Effector CD4-positive, alpha-beta T cell (primary cell): ENCODE measurements at regions not wholly inside any gene's neighbourhood (a gene's known extent, or its start where the extent isn't known, plus 50 kb on each side); places are given as distances from the start of the nearest gene placed in this dataset.

ENCODE experiments used
- DNase-seq: peaks from one replicate; pipeline ENCODE4 v3.0.0-alpha.2; 2020

DNA sequence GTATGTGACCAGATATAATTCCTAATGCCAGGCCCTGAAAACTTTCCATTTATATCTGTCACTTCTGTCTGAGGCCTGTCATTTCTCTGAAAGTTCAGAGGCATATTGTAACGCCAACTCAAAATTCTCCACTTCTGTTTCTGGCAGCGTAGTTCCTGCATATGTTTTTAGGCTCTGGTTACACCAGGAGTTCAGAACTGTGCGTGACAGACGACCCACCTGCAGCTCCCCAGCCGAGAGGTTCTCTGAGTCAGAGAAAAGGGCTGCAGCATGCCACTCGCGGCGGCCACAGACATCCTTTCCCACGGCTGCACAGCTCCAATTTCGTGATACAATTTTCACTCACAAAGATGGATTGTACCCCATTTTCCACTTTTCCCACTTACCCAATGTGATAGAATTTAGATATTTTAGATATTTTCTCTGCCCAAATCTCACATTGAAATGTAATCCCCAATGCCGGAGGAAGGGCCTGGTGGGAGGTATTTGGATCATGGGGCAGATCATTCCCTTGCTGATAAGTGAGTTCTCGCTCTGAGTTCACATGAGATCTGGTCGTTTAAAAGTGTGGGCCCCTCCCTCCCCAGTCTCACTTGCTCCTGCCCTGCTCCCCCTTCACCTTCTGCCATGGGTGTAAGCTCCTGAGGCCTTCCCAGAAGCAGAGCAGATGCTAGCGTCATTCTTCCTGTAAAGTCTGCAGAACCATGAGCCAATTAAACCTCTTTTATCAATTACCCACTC is 308.1 kb downstream of the LIG4 start:
- no peak for DNase-seq

DNA sequence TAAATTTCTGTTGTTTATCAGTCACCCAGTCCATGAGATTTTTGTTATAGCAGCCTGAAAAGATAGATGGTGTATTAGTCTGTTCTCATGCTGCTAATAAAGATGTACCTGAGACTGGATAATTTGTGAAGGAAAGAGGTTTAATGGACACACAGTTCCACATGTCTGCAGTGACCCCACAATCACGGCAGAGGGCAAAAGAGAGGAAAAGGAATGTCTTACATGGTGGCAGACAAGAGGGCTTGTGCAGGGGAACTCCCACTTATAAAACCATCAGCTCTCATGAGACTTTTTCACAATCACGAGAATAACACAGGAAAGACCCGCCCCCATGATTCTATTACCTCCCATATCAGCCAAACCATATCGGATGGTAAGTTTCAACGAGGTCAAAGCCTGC is 309.2 kb downstream of the LIG4 start:
- DNase-seq = no peak

DNA sequence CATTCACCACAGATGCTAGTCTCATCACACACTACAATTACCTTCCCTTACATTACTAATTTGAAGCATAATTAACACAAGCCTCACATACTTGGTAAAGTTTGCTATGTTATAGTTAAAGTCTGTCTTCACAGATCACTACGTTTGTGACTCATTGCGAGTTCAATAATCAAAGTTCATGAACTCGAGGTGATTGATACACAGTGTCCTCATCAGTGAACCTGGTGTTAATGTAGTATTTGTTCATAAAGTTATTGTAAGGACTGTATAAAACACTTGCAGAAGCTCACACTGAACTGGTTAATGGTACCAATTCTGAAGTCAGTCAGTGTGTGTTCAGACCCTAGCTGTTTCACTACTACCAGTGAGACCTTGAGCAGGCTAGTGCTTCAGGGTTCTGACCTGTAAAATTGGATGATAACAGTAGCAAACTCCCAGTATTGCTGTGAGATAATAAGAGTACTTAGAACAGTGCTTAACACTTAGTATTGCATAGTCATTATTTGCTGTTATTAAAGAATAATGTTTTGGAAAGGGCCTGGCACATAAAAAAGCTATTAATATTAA is 313.3 kb downstream of the LIG4 start:
- no peak for DNase-seq

DNA sequence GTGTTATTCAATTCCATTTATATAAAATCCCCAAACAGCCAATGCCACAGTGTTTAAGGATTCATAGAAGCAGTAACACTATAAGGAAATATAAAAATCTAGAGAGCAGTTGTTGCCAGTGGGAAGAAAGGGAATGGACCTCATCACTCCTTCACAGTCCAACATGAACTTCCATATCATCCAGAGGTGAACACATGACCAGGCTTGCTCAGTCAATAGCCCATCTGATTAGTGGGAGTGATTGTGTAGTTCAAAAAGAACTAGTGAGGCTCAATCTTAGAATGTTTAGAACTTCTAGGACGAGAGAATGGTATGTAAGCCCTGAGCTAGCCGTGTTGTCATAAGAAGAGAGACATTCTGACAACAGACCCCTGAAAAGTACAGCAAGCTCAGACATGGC is 314.1 kb downstream of the LIG4 start:
- DNase-seq = no peak

DNA sequence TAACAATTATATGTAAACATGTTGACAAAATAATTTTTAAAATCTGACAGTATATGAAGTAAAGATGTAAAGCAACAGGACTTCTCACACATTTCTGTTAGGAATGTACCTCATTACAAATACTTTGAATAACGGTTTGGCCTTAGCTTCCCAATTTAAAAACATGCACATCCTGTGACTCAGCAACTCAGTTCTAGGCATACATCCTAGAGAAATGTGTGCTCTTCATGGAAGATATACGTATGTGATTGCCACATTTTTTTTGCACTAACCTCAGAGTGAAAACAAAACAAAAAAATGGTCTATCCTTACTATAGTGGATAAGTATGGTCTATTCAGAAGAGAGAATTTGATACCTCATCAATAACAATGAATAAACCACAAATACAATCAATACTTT is 314.6 kb downstream of the LIG4 start:
- no peak for DNase-seq

DNA sequence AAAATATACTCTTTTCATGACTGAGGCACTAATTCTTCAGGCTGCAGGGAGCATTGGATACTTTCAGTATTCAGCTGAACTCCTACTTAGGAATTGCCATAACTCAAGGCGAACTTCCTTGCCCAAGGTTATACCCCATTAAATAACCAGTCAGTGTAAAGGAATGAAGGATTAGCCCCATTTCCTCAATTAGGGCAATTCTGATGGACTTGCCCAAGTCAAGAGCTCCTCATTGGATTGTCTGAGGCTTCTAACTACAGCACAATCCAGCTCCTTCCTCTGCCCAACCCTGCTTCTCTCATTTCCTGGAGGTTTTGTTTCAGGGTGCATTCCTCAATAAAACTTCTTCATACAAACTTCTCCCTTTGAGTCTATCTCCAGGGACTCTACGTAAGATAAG is 329.2 kb downstream of the LIG4 start:
- DNase-seq = no peak

DNA sequence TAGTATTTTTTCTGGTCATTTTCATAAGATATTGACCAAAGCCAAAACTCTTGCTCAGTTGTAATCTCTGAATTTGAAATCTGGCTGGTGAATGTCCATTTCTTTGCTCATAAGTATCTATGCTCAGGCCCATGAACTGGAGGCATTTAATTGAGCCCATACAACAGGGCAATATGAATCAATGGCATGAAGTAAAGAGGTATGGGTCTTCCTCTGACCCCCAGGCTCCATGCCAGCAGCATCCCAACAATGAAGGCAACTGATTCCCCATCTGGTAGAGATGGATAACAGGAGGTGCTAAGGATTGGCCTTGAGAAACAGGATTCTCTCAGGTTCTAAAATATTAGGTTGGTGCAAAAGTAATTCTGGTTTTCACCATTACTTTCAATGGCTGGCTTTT is 330.8 kb downstream of the LIG4 start:
- DNase-seq = no peak

DNA sequence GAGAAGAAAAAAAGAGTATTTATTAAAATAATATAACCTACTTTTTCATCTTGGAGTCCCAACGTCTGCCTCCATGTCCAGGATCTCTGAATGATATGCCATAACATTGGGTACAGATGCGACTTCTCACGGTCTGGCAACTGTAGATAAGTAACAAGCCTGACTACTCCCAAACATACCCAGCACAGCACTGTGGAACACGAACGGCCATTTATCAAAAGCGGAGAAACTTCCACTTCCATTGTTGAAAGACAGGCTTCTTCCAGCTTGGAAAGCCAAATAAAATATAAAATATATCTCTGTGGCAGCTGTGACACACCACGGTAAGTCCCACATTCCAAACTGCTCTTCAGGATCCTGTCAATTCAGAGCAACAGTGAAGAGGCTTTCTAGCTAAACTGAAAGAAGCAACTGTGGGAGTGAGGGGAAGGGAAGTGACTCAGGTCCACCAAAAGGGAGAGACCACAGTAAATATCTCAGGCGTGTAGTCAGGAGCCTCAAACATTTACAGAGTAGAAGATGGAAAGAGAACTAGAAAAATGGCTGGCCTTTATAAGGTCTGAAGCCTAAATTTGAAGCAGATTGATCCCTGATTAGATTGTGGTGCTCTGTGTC is 331.7 kb downstream of the LIG4 start:
- DNase-seq = no peak

DNA sequence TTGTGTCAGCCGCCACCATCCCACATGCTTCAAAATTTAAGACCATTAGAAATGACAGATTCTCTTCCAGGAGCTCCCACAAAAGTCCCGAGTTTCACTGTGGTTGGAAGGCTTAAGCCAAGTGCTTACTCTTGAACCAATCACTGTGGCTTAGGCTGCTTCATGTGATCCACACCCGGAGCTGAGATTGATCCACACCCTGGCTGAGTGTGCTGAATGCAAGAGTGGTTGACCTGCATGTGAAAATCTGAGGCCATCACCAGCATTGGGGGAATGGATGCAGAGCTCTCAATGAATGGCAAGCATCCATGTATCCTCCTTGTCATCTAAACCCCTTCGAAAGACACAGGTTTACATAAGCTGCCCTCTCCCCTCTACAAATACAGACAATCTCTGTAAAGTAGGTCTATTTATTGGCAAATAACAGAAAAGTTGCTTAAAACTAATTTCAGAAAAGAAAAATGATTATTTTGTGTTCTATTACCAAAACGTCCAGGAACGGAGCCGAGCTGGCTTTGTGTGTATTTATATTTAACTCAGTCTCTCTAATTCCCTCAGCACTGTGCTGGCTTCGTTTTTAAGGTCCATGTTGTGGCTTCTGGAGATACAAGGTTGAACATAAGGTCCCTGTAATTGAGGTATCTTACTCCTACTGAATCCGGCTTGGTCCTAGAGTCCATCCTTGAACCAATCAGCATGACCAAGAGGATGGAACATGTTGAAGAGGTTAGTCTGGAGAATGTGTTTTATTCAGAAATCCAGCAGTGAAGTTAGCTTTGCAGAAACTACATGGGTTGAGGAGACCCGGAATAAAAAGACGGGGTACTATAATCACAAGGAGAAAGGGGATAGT is 332.4 kb downstream of the LIG4 start:
- DNase-seq = no peak

DNA sequence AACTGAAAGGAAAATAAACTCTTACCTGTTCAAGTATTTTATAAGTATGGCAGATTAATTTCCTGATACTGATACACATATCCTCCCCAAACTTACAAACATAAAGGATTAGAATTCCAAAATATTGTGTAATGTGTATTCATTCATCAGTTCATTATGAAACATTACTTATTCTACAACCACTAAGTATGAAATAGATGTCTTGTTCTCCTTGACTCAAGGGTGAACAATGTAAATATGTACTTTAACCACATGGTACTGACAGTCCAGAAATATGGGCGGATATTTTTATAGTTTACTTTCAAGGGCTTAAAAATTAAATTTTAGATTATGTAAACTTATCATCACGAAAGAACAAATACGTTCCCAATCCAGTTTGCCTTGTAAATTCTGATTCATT is 334.0 kb downstream of the LIG4 start:
- DNase-seq = no peak

DNA sequence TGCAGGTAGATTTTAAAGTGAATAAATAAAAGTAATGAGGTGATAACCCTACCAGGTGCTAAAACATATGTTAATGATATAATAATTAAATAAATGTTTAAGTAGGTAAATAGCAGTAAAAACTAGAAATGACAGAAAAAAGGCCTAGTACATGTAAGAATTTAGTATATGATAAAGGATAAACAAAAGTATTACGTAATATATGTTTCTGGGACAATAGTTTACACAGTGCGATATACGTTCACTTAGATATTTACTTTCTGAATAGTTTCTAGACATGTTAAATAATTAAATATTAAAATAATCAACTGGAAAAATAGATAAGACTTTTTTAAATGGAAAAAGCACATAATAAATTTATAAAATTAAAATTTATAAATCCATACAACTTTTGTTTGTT is 340.9 kb downstream of the LIG4 start:
- DNase-seq = no peak

DNA sequence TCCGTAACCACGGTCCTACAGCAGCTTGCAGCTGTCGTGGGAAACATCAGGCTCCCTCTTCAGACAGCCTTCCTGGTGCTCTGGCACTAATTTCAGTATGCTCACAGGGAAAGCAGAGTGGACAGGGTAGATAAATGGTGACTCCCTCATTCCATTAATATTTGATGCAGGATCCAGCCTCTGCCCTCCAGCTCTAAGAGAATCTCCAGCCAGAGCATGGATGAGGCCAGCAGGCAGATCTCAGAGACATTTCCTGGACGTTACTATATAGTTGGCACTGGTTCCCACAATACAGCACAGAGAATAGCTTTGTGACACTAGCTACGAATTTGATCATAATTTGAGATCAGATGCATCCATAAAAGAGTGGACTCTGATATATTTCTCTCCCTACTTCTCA is 341.4 kb downstream of the LIG4 start:
- DNase-seq = no peak

DNA sequence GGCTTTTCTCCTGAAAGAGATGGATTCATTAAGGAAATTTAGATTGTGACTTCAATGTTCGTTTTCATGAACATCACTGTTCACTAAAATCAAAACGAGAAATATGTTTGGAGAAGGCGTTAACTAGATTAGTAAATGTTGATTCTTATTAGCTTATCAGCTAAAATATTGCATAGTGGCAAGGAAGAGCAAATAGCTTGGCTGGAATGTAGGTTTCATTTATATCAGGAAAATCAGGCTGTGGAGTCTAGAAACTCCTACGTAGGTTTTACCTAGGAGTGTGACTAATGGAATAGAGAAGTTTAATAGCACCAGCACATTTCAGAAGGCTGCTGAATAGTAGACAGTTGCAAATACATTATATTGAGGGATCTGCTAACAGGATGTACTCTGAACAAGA is 344.9 kb downstream of the LIG4 start:
- DNase-seq = no peak

DNA sequence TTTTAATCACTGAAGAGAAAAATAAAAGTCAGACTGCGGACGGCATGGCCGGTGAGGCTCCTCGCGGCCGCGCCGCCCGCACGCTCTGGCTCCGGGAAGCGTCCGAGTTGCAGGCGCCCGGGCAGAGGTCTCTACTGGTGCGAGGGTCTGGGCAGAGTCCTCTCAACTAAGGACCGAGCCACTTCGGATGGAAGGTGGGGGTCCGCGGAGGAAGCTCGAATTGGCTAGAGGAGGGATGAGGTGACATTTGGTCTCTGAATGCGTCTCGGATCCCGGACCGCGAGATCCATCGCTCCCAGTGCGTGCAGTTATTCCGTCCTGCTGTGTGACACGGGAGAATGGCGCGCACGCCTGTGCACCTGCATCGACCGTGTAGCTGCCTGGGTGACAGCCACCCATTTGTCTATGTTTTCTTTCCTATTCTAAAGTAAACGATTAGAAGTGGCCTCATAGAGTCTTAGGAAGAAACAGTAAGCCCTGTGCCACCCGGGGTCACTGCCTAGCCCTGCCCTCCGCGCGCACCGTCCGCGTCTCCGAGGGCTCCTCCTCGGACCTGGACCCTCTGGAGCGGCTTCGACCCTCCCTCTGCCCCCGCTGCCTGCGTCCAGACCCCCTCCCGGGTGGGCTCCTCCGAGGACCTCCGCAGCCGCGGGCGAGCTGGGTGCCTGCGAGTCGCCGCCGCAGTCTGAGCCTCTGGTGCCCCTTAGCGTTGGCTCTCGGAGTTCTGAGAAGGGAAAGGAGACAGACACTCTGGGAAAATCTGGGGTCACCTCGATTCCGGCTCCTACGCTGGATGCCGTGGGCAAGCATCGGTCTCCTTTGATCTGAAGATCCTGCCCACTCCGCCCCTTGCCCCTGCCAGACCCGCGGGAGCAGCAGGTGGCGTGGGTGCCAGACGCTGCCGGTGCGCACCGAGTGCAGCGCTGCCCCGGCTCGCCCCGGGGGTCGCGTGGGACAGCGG is 347.4 kb downstream of the LIG4 start:
- no peak for DNase-seq

DNA sequence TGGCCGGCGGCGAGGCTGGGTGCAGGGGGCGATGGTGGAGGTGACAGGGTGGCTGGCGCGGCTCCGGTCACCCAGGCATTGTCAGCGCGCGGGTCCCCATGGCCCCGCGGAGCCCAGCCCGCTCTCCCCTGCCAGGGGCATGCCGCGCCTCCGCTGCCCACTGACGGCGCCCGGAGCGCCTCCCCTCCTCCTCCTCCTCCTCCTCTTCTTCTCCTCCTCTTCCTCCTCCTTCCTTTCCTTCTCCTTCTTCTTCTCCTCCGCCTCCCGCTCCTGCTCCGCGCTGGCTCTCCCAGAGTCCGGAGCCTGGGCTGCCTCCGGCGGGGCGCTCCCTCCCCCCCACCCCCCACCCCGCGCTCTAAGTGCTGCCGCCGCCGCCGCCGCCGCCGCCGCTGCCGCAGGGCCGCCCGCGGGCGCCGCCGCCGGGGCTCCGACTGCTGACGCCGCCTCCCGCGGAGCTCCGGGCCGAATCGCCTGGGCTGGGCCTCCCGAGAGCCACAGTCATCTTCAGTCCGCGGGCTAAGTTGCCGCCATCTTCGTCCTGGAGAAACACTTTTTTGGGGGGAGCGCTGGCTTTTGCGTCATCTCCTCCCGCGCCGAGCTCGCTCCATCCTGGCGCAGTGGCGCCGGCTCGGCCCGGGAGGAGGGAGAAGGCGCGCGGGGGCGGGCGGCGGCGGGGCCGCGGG is 348.3 kb downstream of the LIG4 start:
- no peak for DNase-seq

DNA sequence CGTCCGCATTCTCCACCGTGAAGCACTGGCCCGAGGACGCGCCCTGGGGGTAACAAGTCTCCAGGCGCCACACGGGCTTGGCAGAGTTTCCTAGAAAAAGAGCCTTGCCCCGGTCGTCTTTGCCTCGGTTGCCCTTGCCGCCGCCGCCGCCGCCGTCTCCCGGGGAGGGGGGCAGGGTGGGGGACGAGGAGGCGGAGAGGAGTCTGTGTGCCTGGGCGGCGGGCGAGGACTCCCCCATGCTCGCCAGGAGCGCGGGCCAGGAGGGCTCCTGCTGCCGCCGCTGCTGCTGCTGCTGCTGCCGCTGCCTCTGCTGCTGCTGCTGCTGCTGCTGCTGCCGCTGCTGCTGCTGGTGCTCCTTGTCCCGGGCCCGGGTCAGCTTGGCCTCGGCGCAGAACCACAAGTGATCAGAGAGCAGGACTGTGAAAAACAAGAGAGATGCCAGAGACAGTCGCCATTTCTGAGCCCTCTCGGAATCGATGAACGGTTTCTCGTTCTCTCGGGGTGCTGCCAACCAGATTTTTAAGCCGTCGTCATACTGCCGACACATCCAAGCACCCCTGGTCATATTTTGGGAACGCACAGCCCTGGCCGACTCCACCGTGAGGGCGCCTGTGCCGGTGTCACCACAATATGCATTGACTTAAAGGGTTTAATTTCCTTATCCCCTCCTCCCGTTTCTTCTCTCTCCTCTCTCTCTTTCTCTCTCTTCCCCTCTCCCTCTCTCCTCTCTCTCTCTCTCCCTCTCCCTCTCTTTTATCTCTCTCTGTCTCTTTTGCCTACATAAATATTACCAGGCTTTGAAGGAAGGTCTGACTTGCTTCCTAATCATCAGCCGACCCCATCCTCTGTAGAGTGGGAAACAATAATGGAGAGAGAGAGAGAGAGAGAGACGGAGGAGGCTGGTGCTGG is 349.1 kb downstream of the LIG4 start:
- no peak for DNase-seq

DNA sequence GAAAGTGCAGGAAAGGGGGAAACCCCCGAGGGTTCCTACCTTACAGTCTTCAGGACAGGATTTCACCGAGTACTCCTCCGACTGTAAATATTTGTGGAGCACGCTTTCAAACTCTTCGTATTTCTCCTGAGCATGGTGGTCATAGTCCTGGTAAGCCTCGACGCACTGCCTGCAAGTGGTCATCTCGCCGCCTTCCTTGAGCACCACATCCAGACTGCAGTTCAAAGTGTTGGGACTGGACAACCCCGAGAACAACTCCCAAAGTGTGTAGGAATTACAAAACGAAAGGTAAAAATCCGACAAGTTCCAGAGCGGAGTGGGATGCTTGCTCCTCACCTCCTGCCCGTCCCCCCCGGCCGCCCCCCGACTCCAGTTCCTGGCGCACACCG is 349.7 kb downstream of the LIG4 start:
- no peak for DNase-seq

DNA sequence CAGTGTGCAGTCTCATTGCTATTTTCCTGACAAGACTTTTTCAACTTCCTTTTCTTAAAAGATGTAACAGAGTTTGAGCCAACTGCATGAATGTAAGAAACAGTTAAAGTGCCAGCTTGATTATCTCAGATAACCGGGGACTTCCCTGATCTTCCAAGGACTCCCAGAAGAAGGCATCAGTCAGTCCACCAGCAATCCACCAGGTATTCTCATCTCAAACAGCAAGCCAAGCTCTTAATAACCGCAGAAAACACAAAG is 350.1 kb downstream of the LIG4 start:
- DNase-seq = no peak

DNA sequence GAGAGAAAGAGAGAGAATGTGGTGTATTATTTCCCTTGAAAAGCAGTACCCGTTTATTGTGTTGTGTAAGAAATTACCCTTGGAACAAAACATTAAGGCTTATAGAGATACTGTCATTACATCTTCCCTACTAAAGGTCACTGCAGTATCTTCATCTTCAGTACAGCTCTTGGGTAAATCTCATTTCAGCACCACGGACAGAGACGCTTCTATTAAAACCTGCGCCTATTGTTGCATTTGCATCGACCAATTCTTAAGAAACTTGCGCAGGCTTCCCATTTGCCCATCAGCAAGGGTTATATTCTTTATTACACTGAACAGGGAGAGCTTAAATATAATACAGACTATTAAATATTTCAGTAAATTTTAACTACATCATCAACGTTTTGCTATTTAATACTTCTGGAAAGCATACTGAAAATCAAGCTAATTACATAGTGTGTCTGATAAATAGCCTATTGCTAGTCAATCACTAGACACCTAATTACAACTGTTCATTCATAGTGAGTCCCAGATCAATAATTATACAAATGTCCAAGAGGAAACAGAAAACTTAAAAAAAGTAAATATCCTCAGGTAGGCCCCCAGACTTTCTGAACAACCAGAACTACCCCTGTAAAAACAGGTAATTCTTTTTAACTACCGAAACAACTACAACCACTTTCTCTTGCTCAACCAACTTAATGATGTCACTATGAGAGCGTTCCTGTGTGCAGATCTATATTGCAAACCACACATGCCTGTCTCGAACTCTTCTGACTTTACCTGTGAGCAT is 350.6 kb downstream of the LIG4 start:
- no peak for DNase-seq

DNA sequence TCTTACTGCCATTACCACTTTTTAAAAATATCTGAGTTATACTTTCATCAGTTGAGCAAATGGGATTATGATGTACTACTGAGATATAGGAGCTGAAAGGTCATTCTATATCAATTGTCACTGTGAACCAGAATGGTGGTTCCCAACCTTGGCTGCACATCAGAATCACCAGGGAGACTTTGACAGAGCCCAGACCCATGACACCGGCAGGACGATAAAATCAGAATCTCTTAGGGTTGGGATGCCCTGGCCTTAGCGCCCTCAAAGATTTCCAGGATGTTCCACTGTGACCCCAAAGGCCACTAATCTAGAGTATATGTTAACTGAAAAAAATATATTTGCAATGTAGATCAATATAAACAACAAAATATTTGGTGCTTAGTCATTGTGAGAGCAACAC is 355.1 kb downstream of the LIG4 start:
- no peak for DNase-seq
